ENCODE measurements at regions not wholly inside any gene's neighbourhood (a gene's known extent, or its start where the extent isn't known, plus 50 kb on each side); places are given as distances from the start of the nearest gene placed in this dataset.

DNA sequence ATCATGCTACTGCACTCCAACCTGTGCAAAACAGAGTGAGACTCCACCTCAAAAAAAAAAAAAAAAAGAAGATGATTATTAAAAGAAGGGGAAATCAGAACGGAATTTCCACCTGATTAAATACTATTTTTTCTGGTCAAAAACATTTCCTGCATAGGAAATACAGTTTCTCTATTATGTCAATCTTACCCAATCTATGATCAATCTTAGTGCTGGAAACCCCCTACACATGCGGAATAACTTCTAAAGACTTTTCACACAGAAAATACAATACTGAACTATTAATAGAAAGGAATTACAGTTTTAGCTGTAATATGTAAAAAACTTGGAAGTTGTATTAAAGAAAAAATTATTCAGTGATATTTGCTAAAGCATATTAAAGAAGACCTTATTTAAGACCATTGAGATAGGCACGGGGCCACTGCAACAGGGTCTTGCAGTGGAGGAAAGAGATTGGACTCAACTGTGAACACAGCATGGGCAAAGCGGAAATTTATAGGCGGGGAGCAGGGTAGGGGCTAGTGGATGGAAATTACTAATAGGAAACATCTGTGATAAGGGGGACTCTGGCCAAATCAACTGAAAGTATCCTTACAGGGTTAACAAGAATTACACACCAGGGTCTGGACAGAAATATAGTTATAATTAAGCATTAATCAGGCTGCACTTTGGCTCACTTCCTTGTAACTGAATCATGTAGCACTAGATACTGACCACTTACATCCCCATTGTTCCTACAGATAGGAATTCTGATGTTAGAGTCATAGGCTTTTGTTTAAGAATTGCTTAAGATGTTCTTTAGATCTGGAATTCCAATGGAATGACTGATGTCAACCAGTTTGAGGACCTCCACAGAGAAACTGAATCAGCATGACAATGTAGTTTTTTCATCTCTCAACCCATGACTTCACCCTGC is 411.5 kb upstream of the DDI1 start:
- DNase-seq (ENCODE audit: low read depth): peak; percentile 77

DNA sequence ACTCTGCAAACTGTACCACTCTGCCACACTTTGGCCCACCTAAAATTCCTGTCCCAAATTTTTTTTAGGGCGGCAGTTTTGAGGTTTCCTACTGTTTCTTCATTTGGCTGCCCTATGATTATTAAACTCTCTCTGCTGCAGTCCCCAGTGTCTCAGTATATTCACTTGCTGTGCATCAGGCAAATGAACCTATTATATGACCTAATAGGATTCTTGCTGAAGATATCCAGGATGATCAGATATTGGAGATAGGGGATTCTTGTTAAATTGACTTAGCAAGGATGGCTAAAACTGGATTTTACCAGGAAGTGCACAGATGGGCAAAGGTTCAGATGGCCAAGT is 410.8 kb upstream of the DDI1 start:
- no peak for DNase-seq (ENCODE audit: low read depth)

DNA sequence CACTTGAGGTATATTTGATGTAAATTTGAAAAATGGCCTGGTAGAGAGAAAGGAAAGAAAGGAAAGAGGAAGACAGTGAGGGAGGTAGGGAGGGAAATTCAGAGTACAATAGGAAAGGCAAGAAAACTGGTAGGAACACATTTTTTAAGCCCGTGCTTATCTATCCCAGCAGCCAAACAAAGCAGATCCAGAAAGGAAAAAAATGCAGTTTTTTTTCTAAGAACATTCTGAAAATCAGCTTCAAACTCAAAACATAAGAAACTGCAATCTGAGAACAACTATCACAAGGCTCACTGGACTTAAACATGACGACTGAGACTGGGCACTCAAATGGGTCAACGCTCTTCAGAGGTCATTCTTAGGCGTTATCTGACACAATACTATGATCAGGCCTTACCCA is 408.3 kb upstream of the DDI1 start:
- no peak for DNase-seq (ENCODE audit: low read depth)

DNA sequence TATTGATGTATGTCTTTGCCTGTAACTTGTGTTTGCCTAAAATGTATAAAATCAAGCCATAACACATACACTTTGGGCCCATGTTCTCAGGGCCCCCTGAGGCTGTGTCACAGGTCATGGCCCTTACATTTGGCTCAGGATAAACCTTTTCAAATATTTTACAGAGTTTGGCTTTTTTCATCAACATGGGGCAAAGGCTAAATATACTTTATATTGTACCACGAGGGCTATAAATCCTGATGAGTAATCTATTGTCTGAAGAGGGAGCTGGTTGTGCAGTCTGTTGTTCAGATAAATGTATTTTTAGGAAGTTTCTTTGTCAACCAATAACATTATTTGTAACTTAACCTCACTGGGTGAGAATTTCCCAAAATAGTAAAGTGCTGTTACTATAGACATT is 404.6 kb upstream of the DDI1 start:
- no peak for DNase-seq (ENCODE audit: low read depth)

DNA sequence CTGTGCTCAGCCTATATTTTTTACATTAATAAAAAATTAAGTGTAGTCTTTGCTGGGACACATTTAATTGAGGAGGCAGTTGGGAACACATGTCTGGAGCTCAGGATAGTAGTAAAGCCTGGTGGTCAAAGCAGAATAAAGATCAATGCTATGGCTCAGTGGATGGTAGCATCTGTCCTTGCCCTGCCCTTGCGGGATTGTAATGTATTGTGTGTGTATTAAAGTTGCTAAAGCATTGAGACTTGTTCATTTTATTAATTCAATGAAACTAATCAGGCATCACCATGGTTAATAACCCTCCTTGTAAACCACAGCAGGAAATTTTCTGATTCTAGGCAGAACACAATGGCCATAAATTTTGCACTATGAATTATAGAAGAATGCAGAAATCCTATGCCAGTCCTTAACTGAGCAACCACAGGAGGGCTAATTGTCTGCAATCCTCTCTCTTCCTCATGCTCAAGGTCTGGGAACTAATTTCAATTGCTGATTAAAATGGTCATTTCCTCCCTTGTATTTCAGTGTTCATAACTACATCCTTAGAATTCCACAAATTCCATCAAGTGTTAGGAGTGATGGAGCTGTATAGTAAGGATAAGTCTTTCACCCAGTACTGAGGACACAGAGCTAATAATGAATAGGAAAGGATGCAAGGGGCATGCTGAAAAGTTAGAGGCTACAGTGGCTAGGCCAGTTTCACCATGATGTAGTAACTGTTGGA is 403.2 kb upstream of the DDI1 start:
- no peak for DNase-seq (ENCODE audit: low read depth)

DNA sequence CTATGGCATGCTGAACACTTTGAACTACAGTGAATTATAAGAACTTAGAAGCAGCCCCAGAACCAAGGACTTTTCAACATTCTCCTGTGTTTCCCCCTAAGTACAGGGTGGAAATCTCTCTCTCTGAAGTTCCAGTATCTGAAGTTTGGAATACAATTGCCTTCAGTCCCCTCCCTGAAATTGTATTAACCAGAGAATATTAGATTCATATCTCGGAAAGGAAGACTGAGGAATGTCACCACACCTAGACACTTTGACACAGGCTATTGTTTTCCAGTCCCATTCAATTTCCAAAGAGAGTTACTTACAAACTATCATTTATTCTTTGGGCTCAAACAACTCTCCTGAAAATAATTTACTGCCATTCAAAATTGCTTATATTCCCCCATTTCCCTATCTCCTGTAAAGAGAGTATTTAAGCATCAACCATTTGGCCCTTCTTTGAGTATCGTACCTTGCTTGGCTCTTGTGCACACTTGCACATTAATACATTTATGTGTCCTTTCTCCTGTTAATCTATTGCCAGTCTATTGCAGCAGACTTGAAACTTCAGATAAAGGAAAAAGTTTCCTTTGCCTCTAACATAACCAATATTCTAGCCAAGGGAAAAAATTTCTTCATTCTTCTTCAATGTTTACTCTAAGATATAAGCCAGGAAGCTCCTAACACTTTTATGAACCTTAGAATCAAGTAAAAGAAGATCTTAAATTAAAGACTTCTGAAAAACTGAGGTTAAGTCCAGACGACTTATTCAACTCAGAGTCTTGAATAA is 402.4 kb upstream of the DDI1 start:
- DNase-seq (ENCODE audit: low read depth): no peak

DNA sequence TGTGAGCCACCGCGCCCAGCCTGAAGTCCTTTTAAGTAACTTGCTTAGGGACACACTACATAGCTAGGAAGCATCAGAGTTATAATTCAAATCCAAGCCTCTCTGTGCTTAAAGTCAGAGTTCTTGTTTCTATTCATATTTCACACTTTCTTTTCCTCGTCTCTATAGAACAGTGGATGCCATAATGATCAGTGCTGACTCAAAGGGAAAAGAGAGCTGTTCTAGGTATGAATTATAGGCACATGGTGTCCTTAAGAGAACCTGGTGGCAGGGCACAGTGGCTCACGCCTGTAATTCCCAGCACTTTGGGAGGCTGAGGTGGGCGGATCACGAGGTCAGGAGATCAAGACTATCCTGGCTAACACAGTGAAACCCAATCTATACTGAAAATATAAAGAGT is 400.2 kb upstream of the DDI1 start:
- no peak for DNase-seq (ENCODE audit: low read depth)

DNA sequence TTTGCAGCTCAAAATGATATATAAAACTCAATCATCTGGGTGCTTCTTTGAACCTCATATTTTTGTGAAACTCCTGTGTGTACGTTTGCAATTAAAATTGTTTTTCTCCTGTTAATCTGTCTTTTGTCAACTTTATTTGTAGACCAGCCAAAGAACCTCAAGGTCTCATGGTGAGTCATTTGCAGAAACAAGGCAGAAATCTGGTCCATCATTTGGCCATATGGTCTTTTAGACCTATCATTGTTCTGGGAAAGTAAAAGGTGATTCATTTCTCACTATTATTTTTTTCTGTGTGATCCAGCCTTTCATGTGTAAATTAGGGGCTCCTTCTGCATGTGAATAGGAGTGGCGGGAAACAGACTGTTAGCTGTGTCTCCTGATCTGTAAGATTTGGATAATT is 399.1 kb upstream of the DDI1 start:
- DNase-seq (ENCODE audit: low read depth): no peak

DNA sequence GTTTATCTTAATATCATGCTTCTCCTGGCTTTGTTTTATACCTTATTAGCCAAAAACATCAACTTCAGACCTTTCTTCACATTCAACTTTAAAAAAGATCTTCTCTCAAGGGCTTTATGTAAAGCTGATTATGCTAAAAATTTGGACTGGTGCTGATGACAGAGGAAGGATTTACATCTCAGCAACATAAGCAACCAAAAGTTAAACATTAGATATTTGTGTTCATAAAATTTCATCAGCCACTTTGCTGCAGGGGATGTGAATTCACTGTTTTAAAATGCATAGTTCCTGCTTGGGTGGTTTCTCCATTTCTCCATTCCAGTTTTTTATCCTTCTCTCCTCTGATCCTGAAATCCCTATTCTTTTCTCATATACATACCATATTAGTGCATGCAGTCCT is 398.6 kb upstream of the DDI1 start:
- DNase-seq (ENCODE audit: low read depth): no peak

DNA sequence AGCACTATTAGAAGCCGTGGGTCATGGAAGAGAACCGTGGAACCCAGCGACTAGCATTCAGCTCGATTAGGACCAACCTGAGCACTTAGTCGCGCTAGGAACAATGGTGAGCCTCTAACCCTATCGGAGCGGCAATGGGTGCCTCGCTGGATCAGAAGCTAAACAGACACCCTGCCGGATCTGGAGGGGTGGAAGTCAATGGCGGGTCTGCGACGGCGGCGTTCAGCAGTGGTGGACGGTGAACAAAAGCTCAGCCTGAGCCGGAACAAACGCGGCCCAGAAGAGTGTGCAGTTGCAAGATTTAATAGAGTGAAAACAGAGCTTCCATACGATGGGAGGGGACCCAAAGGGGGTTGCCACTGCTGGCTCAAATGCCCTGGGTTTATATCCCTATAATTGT is 391.8 kb upstream of the DDI1 start:
- DNase-seq (ENCODE audit: low read depth): no peak

DNA sequence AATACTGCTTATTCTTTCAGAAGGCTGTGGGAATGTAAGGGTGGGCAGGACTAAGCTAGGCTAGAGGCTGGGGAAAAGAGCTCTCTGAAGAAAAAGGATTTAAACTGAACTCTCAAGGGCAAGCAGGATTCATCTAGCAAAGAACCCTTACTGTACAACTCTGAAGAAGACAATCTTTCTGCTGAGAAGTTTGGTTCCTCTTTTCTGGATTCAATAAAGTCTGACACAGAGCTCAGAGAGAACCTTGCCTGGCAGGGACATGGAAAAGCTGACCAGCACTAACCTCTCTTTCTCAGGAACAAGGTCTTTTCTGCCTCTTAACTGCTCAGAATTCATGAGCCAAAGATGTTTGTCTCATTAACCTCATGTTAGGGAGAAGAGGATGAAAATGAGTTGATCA is 388.4 kb upstream of the DDI1 start:
- no peak for DNase-seq (ENCODE audit: low read depth)

DNA sequence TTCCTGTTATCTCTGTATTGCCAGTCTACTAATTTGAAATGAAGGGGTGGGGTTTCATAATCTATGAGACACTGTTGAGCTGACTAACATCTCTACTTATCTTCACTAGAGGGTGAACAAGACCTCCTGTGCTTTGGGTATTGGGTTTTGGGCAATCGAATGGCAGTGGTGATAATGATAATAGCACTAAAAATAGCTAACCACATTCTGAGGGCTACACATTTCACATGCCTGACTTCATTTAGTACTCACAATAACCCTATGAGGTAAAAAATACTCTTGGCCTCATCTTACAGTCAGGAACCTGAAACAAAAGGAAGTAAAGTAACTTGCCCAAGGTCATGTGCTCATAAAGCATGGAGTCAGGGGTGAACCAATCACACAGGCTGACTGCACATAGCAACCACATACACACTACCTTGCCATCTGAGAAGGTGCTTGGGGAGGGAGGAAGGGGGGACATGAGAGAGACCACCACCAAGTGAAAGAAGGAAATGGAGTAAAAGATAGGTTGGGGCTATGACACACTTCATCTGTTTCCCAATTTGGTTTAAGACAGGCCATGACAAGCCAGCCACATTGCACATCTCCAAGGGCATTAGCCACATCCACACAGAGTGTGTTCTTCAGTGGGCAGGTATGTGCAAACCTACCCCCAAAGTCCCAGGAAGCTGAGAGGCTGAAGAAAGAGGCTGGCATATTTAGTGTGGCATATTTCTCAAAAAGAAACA is 387.6 kb upstream of the DDI1 start:
- DNase-seq (ENCODE audit: low read depth): no peak

DNA sequence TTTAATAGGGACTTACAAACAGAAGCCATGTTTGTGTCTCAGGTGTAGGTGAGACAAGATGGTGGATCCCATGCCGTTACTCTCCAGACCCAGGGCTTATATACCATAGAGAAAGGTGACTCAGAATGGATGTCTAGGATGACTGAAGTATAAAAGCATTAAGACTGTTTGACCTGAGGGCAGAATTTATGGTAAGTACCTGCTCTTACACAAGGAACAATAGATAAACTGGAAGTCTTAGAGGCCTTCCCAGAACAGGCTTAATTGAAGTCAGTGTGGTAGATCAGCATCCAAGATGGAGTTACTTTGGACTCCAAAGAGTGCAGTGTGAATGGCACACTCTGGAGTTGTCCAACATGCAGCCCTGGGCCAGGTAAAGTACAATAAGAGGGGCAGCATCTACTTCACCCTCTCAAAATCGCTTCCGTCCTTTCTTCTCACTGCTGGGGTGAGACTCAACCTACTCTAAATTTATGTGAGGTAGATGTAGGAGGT is 387.0 kb upstream of the DDI1 start:
- DNase-seq (ENCODE audit: low read depth): no peak

DNA sequence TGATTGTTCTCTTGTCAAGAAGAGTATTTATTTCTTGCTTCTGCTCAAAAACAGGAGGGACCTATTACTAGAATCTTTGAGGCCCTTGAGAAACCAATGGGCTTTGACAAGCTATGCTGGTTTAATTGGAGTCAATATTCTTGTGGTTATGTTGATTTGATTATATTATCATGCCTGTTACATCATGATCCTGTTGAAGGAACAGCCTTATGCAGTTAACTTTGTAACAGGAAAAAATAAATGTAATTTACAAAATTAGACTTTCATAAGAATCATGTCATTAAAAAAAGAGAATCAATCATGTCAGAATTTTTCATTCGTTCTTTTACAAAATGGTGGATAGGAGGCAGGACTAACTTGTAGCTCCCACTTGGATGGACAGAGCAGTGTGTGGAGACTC is 386.1 kb upstream of the DDI1 start:
- no peak for DNase-seq (ENCODE audit: low read depth)

DNA sequence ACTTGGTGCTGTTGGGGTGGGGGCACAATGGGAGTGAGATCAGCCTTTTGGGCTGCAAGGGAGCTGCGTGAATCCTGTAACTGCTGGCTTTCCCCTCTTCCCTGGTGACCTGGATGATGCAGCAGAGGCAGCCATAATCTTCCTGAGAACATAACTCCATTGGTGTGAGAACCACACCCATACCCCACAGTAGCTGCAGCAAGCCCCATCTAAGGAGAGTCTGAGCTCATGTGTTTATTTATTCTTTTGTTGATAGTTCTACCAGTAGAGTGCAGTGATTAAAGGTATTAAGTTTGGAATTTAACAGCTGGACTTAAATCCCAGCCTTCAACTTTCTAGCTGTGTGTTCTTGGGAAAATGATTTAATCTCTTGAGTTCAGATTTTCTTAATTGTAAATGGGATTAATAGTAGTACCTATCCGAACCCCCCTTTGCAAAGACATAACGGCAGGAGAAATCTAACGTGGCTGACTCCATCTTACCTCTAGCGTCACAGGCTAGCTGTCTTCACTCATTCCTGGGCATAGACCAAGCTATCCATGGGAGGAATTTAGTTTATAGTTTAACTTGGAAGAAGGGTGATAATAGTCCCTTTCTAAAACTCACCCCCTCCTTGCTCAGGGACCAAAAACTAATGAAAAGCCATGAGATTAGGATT is 385.0 kb upstream of the DDI1 start:
- no peak for DNase-seq (ENCODE audit: low read depth)

DNA sequence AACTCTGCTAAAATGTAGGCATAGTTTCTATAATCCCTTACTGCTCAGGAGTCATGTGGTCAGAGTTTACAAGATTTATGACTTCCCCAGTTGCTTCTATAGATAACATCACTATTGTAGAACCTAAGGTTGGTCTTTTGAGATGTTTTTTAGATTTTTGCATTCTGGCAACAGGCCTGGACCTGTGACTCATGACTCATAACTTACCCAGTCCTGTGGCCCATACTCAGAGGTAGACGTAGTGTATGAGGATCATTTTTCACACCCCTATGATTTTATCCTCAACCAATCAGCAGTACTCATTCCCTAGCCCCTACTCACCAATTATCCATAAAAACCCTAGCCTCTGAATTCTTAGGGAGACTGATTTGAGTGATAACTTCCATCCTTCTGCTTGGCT is 384.4 kb upstream of the DDI1 start:
- DNase-seq (ENCODE audit: low read depth): no peak

DNA sequence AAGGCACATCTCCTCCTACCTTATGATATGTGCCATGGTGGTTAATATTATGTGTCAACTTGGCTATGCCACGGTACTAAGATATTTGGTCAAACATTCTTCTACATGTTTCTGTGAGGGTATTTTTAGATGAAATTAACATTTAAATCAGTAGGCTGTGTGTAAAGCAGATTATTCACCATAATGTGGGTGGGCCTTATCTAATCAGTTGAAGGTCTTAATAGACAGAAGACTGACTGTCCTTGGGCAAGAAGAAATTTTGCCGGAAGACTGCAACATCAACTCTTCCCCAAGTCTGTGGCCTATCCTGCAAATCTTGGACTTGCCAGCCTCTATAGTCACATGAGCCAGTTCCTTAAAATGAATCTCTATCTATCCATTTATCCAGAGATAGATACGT is 380.1 kb upstream of the DDI1 start:
- no peak for DNase-seq (ENCODE audit: low read depth)

DNA sequence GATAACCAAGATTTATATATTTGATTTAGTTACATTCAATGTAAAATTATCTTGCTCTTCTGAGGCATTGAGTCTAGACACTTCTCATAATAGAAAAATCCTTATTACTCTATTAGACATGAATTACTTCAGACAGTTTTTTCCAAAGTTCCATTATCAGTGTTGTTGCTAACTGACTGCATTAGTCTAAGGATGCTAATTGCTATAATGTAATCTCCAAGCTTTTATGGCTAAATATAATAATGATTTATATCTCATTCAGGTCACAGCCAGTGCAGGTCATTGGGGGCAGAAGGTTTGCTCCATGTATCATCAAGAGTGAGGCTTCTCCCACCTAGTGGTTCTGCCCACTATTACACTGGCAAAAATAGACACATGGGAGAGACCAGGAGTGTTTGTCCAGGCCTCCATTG is 377.2 kb upstream of the DDI1 start:
- DNase-seq (ENCODE audit: low read depth): no peak

DNA sequence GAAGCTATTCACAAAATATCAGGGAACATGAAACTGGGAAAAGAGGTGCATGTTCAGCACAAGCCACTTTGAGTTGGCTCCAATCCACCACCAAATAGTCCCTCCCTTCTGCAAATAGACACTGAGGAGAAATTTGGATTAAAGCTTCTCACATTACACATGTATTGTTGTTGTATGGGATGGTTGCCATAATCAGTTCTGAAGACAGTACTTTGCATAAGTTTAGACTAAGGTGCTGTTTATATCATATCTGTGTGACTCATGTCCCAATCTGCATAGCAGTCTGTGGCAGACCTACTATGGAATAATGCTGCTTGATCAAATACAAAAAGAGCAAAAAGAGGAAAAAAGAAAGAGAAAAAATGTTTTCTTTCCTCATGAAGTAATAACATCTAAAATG is 376.7 kb upstream of the DDI1 start:
- no peak for DNase-seq (ENCODE audit: low read depth)

DNA sequence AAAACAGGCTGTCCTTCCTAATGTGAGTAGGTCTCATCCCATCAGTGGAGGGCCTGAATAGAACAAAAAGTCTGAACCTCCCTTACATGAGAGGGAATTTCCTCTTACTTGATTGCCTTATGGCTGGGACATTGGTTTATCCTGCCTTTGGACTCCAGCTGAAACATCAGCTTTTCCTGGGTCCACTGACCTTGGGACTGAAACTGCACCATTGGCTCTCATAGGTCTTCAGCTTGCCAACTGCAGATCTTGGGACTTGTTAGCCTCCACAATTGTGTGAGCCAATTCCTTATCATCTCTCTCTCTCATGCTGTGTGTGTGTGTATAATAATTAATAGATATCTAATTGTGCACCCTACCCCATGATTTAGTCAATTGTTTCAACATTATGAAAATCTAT is 375.3 kb upstream of the DDI1 start:
- DNase-seq (ENCODE audit: low read depth): no peak

DNA sequence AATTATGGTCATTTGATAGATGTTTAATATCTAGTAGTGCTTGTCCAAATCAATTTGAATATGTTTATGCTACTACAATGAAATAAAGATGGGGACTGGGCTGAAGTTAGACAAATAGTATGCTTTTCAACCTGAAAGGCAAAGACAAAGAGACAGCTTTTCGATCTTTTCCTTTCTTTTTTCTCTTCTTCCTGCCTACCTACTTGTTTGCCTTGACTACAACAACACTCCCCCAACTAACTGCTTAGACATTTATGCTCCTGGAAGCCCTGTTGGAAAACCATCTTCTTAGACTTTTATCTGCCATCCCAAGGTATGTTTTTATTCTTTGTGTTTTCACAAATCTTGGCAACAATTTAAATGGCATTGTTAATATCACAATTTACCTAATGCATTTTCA is 374.4 kb upstream of the DDI1 start:
- no peak for DNase-seq (ENCODE audit: low read depth)

DNA sequence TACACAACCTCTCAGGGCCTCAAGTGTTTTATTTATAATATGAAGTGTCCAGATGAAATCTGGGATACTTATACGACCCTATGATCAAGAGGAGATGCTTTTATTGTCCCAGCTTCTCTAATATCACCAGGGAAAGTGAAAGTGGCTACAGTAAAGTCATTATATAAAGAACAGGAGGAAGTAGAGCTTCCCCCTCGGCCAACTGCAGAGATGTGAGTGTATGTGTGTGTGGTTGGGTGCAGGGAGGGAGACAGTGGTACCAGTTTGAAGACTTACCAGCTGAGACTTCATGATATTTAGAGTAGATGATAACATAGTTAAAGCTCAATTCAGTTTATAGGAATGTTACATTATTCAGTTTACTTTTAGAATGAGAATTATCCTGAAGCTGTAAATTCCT is 373.6 kb upstream of the DDI1 start:
- DNase-seq (ENCODE audit: low read depth): no peak

Measured in stromal cell of bone marrow (primary cell).